HG03342 (cell line): ENCODE measurements at regions not wholly inside any gene's neighbourhood (a gene's known extent, or its start where the extent isn't known, plus 50 kb on each side); places are given as distances from the start of the nearest gene placed in this dataset.
"Not testable (repeated sequence)": the region's sequence is repeated elsewhere in the genome, so short reads cannot be mapped to it uniquely, and the experiment has no call there.

Experiments
- ATAC-seq: cut with Tn5 transposase; IDR thresholded peaks from one replicate; pipeline ENCODE4 v1.9.1; 2021; ENCODE audit warnings: mild to moderate bottlenecking, moderate library complexity; ENCODE audit not compliant: unreplicated experiment

DNA sequence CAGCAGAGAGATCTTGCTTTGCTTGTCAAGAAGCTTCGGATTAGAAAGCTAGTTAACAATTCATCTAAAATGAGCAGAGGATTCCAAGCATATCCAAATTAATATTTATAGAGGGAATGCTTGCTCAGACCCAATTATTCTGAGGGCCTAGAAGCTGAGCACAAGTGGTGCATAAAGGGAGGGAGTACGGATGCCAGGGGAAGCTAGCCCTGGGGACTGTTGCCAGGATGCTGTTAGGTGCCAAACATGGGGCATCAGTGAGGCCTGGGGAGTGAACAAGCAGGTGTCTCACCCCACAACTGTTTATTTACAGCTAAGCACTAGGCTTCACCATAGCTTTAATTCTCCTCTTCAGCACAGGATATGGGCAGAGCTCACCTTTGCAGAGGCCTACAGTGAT is 684.1 kb upstream of the C16orf82 start:
- ATAC-seq: no peak

DNA sequence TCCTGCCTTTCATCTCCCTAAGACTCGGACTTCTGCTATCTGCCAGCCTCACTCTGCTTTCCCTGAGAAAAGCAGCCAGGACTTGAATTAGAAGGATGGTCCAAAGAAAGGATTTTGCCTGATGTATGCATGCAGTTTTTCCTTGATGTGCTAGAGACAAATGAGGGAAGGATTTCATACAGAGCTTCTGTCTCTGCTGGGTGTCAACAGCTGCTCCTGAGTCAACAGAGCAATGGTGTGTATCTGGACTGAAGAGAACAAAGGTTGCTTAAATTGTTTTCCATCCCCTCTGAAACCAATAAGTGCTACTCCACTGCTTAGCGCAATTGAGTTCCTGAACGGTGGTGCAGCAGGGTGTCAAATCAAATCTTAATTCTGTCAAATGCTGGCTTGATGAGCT is 680.6 kb upstream of the C16orf82 start:
- no peak for ATAC-seq

DNA sequence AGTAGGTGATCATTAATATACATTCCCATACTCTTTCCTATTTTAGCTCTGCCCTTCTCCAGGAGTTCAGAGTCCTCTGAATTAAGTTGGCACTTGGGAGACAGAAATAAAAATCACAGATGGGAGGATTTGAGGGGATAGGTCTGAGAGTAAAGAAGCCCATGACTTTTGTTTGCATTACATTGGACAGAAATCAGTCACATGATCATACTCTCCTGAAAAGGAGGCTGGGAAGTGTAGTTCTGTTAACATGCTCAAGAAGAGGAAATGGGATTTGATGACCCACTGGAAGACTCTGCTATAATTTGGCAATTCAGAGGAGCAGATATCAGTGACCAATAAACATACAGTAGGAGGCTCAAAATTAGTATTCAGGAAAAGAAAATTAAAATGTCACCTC is 674.9 kb upstream of the C16orf82 start:
- no peak for ATAC-seq

DNA sequence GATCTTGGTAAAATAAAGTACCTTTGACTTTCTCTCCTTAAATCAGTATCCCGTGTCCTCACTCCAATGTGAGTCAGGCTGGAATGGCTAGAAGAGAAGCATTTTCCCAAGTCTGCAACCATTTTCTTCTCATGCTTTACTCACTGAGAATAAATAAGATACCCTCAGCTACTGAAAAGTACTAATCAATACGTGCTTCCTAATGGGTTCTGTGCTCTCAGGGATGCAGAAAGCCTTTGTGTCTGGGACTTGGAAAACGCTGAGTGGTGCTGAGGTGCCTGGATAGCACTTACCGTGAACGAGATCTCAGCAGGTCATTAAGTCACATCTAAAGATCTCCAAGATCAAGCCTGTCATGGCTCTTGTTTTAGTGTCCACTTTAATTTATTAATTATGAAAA is 672.3 kb upstream of the C16orf82 start:
- no peak for ATAC-seq

DNA sequence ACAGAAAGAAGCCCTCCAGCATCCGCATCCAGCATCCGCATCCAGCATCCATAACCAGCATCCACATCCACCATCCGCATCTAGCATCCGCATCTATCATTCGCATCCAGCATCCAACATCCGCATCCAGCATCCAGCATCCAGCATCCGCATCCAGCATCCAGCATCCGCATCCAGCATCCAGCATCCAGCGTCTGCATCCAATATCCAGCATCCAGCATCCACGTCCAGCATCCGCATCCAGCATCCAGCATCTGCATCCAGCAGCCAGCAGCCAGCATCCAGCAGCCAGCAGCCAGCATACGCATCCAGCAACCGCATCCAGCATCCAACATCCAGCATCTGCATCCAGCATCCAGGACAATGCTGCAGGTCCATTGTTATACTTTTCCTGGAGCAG is 671.0 kb upstream of the C16orf82 start:
- ATAC-seq: no peak

DNA sequence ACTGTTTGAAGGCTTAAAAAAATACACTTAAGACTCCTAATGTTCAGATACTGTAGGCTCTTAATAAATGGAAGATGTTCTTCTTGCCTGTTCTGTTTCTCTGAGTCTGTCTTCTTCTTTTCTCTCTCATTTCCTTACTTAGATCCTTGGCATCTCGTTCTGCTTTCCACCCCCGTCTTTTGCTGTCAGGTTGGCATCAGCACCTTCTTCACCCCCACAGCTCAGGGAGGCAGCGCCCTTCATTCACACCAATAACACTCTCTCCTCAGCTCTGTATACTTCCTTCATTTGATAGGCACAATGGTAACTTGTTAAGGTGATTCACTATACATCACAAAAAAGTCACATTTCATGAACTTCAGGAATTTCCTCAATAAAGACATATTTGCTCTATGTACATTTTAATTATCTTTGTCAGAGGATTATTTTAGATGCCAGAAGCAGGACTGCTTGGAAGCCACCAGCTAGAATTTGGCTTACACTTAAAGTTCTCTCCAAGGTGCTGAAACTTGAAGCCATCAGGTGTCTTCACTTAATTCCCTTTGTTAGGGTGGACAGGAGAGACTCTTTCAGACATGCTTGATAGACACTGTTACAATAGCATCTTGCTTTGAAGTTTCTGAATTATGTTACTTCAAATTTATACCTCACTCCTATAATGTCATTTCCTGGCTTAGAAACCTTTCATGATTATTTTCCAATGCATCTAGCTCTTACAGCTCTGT is 670.1 kb upstream of the C16orf82 start:
- no peak for ATAC-seq

DNA sequence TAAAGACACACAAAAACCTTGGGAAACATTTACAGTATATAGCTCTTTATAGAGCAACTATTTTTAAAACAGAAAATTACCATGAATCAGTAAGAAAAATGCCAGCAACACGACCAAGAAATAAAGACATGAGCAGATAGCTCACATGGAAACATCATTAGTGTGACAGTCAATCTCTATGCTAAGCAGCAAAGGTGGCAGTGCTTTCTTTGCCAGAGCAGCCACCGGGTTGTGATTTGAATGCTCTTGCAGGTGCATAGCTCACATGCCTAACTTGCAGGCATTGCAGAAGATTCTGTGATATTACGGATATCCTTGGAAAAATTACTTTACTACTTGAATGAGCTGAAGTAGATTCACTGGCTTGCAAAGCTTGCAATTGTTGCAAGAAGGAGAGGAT is 652.9 kb upstream of the C16orf82 start:
- ATAC-seq: no peak

DNA sequence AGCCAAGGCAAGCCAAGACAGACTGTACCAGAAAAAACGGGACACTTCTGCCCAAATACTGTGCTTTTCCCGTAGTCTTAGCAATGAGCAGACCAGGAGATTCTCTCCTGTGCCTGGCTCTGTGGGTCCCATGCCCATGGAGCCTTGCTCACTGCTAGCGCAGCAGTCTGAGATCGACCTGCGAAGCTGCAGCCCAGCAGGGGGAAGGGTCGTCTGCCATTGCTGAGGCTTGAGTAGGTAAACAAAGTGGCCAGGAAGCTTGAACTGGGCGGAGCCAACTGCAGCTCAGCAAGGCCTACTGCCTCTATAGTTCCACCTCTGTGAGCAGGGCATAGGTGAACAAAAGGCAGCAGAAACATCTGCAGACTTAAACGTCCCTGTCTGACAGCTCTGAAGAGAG is 647.3 kb upstream of the C16orf82 start:
- not testable (repeated sequence) for ATAC-seq

DNA sequence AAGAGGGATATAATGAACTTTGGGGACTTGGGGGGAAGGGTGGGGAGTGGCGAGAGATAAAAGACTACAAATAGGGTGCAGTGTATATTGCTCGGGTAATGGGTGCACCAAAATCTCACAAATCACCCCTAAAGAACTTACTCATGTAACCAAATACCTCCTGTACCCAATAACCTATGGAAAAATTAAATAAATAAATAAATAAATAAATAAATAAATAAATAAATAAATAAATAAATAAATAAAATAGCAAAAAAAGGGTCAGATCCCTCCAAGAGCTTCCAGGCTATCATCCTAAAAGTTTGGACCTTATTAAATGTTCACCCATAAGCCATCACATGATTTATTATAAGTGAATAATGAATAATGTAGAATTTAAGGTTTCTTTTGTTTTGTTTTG is 636.1 kb upstream of the C16orf82 start:
- ATAC-seq: no peak

DNA sequence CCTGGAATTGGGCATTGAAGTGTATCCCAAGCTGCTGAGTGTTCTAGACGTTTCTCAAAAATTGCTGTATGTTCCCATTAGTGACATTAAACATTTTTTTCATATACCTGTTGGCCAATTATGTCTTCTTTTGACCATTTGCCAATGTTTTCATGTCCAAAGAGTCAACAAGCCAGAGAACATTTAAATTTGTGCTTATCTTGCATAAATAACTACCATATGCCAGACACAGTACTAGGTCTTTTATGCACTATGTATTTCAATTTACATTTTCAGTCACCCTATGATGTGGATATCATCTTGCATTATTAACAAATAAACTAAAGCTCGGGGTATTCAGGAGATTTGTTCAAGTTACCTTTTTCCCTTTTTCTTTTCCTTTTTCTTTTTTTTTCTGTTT is 632.9 kb upstream of the C16orf82 start:
- ATAC-seq: no peak

DNA sequence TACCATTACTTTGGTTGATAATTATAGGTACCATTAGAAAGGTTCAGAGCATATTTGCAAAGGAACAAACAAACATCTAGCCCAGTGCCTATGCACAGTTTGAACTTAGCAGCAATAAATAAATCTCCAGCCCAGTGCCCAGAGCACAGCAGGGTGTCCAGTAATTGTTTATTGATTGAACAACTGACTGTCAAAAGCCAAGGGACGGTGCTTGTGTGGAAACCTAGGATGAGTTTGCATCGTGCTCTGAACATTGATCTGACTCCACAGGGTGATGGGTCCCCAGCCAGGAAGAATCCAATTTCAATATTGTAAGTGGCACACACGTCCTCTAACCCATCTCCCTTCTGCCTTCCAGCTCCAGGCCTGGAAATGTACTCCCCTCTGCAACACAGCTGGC is 625.5 kb upstream of the C16orf82 start:
- ATAC-seq: no peak

DNA sequence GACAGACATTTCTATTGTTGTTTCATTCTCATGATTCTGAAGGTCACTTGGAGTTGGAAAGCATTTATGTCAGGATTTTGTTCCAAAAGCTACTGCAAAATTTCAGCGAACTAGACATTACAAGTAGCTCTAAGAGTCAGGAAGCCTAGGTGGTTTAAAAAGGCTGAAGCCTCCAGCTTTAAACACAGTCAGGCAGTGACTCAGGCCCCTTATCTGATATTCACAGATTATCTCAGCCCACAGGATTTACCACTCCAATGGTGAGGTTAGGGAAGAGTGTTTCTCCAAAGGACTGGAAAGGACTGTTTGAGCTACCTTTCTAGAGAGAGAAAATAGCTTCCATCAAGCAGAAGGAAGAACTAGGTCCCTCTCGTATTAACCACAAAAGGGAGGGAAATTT is 624.4 kb upstream of the C16orf82 start:
- ATAC-seq: no peak

DNA sequence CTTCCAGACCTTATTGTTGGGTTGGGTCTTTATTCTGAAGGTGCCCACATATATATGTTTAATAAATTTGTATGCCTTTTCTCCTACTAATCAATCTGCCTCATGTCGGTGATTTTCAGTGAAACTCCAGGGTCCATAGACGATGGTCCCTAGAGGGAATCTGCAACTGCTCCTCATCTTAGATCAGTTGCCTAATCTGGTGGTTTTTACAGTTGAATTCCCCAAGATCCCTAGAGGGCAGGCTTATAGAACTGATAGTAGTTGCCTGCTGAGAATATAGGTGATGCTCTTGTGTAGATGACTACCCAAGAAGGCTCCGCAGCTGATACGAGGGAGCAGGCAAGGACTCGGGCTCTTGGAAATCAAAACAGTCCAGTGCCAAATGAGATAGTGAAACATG is 619.2 kb upstream of the C16orf82 start:
- no peak for ATAC-seq

DNA sequence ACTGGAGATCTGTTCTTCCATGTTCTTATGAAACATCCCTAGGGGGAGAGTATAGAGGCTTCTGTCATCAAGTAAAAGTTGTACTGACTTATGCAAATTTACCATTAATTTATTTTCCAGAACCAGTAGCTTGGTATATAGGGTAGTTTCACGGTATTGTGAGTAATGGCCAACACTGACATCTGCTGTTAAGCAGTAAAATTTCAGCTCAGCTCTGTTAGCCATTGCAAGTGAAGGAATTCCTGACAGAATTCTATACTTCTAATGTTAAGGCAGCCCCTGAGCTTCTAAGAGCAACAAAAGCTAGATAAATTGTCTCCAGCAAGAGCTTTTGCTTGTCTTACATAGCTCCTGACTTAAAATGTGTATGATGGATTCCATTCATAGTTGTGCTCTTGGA is 613.5 kb upstream of the C16orf82 start:
- no peak for ATAC-seq

DNA sequence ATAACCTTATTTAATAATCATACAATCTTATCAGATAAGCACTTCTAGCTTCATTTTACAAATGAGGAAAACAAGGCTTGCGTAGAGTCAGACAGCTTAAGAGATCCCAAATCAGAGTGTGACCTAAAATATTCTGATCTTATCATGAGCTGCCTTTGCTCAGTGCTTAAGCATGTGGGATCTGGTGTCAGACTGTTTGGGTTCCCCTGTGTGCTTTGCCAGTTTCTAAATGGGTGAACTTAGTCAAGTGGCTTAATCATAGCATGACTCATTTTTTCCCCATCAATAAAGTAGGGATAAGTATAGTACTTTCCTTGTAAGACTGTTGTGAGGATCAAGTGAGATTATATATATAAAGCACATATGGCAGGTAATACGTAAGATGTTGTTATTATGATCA is 612.6 kb upstream of the C16orf82 start:
- ATAC-seq: no peak

DNA sequence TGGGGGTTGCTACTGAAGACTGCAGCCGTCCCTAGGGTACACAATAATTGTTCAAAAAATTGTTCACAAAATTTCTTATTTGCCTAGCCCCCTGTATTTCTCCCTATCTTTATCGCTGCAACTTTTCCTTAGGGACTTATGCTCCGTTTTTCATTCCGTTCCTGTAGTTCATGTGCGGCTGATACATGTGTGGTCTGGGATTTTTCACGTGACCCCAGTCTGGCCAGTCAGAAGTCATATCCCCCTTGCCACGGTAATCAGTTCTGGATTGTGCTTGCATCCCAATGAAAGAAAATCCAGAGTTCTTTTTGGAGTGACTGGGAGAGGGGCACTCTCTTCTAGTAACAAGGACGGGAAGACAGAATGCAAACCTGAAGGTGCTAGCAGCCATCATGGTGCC is 610.7 kb upstream of the C16orf82 start:
- no peak for ATAC-seq

DNA sequence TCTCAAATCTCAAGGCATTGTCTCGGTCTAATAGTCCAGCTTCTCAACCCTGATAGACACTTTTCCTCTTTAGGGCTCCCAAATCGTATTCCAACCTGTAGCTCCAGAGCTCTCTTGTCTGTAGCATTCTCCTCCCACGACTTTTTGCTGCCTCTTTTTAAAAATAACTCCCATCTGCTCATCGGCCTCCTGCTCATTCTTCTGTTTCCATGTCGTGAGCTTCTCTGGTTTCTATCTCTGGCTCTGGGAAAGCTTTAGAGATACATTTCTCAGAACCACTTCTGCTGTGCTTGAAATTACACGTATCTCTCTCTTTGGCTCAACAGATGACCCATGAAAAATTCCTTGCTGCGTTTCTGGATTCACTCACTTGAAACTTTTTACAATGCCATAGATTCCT is 609.6 kb upstream of the C16orf82 start:
- no peak for ATAC-seq

DNA sequence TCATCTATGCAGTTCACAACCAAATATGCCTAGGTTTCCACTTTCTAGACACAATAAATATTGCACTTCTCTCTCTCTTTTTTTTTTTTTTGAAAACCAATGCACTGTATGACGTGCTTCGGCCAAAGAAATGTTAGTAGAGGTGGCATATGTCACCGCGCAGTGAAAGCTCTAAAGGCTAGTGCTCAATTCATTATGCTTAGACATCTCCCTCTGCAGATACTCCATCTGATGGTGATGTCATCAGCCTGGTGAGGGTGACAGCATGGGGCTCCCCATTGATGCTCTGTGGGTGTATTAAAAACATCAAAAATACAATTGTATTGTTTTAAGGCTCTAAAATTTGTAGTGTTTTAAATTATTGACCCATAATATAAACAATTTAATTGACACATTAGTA is 608.8 kb upstream of the C16orf82 start:
- ATAC-seq: no peak

DNA sequence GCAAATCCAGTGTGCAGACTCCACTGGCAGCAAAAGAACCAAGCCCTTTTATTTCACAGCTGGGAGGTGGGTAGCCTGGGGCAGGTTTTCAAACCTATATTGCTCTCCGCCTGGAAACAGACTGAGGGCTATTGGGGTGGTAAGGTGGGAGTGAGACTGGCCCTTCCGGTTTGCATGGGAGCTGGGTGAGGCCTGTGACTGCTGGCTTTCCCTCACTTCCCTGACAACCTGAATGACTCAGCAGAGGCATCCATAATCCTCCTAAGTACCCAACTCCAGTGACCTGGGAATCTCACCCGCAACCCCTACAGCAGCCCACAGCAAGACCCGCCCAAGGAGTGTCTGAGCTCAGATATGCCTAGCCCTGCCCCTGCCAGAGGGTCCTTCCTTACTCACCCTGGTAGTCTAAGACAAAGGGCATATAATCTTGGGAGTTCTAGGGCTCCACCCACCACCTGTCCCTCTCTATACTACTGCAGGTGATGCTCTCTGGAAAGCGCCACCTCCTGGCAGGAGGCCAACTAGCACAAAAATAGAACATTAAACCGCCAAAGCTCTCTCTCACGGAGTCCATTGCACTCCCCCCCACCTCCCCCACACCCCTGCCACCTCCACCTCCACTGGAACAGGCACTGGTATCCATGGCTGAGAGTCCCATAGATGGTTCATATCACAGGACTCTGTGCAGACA is 602.0 kb upstream of the C16orf82 start:
- ATAC-seq: no peak

DNA sequence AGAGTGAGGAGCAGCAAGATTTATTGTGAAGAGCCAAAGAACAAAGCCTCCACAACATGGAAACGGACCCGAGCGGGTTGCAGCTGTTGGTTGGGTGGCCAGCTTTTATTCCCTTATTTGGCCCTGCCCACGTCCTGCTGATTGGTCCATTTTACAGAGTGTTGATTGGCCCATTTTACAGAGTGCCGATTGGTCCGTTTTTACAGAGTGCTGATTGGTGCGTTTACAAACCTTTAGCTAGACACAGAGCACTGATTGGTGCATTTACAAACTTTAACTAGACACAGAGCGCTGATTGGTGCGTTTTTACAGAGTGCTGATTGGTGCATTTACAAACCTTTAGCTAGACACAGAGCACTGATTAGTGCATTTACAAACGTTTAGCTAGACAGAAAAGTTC is 592.3 kb upstream of the C16orf82 start:
- ATAC-seq: not testable (repeated sequence)

DNA sequence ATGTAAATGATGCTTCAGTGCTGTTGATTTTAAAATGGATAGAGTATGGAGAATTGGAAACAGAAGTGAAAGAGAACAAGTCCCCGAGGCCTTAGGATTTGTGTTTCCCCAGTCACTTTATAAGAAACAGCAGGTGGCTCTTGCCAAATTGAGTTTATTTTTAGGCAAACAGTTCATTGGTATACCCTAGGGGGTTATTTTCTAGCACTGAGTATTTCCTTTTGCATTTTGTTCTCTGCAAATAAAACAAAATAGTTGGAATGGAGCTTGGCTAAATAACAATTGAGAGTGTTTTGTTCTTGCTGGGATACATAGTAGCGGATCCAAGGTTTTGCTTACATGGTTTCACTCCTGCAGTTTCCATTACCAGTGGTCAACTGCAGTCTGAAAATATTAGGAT is 591.1 kb upstream of the C16orf82 start:
- no peak for ATAC-seq

DNA sequence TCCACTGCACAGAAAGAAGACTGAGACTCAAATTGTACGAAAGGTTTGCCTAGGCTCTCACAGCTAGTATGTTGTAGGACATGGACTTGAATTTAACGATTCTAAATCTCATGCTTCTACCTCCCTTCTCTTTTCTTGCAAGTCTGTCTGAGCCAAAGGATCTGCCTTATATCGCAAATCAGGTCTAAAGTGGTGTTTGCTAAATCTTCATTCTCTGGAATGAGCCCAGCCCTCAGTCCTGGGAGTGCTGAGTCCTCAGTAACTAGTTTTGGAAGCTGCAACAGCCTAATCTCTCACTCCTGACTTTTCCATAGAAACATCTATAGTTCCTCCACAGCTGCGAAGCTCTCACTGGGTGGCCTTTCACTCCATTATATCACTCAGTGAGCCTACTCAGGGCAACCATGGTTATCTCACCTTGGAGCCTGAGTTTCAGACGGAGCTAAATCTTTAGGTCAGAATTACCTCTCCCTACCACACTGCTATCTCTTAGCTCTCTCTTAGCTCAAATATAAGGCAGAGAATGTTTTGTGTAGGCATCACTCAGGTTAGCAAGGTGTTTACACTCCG is 575.5 kb upstream of the C16orf82 start:
- ATAC-seq: no peak

DNA sequence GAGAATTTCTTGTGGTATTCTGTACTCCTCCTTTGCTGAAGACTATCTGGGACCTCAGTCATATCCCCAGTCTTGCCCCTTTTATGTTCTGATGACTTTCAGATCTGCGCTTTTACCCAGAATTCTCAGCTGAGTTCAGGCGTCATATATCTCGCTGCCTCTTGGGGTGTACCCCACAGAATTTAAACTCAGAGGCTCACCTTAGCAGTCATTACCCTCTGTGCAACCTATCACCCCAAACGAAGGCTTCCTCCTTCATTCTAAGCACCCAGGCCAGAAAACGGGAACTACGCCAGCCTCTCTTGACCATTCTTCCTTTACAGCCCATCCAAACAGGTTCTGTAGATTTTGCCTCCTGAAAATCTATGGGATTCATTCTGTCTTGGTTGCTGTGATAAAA is 574.8 kb upstream of the C16orf82 start:
- ATAC-seq: no peak
